ENCODE measurements at regions not wholly inside any gene's neighbourhood (a gene's known extent, or its start where the extent isn't known, plus 50 kb on each side); places are given as distances from the start of the nearest gene placed in this dataset.

DNA sequence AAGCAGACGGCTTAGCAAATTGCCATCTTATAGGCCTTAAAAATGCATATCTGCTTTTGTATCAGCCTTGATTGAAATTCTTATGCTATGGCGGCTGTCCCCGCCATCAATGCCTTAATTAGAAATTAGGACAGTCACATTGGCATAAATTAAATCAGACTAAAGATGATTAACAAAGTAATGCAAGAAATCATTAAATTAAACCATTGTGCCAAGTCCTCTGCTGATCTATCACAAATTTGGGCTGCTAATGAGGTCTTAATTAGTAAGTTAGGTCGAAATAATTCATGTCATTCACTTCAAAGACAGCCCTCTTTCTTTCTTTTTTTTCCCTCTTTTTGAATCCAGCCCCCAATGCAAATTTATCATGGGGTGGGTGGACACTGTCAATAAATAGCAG is 159.3 kb downstream of the MIAT start:
- TF ChIP-seq, protein P1, sequence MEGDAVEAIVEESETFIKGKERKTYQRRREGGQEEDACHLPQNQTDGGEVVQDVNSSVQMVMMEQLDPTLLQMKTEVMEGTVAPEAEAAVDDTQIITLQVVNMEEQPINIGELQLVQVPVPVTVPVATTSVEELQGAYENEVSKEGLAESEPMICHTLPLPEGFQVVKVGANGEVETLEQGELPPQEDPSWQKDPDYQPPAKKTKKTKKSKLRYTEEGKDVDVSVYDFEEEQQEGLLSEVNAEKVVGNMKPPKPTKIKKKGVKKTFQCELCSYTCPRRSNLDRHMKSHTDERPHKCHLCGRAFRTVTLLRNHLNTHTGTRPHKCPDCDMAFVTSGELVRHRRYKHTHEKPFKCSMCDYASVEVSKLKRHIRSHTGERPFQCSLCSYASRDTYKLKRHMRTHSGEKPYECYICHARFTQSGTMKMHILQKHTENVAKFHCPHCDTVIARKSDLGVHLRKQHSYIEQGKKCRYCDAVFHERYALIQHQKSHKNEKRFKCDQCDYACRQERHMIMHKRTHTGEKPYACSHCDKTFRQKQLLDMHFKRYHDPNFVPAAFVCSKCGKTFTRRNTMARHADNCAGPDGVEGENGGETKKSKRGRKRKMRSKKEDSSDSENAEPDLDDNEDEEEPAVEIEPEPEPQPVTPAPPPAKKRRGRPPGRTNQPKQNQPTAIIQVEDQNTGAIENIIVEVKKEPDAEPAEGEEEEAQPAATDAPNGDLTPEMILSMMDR (IDR thresholded peaks at IDR 0.05 in 4 of 5, conservative IDR thresholded peaks at IDR 0.05 in 1 of 5) = no peak
- no peak for TF ChIP-seq POLR2A (IDR thresholded peaks at IDR 0.05)

Data from gastrocnemius medialis (tissue), 4 donors.